ENCODE measurements at regions not wholly inside any gene's neighbourhood (a gene's known extent, or its start where the extent isn't known, plus 50 kb on each side); places are given as distances from the start of the nearest gene placed in this dataset.
"Not testable (repeated sequence)": the region's sequence is repeated elsewhere in the genome, so short reads cannot be mapped to it uniquely, and the experiment has no call there.

DNA sequence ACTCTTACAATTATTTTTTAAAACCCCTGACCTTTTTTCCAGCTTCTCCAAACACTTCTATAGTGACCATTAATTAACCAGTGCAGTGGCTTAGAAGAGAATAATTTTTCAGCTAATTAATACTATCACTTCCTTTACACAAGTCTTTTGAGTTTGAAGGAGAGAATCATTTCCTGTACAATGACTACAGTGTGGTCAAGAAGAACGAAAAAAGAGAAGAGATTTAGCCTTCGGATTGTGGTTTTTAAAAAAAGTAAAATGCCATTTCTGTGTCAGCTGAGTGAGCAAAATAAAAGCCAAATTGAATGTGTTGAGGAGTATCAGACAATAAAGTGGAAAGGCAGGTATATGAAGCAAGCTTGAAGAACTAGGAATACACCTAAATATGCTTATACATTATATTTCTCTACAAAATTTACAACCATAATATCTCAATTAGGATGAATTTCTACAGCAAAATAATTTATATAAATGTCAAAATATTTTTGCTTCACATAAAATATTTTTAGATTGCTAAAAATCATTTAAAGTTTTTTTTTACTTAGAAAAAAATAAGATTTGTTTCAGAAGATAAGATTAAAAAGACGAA lies 1155.2 kb upstream of the CNTN5 start:
- DNase-seq (ENCODE audit: low spot score) = no peak

DNA sequence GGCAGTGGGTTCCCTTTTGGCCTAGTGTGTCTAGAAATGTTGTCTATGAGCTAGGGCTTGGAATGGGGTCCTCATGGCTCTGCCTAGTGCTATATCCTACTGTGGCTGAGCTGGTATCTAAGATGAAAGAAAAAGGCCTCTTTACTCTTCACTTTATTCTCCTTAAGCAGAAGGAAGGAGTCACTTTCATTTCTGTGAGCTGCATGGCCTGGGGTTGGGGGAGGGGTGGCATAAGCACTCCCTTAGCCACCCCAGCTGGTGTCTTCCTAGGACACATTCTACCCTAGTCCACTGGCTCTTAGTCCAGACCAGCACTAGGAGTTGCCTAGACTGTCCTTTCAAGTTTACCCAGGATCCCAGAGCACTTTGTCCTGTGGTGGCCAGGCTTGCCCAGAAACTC lies 1148.9 kb upstream of the CNTN5 start:
- no peak for DNase-seq (ENCODE audit: low spot score)

DNA sequence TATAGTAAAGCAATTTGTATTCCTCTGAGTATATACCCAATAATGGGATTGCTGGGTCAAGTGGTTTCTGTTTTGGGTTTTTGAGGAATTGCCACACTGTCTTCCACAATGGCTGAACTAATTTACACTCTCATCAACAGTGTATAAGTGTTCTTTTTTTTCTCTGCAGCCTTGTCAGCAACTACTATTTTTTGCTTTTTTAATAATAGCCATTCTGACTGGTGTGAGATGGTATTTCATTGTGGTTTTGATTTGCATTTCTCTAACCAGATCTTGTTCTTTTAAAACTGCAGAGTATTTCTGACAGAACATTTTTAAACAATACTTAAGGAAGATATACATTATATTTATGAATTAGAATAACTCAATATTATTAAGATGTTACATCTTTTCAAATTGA lies 1140.5 kb upstream of the CNTN5 start:
- DNase-seq (ENCODE audit: low spot score) = no peak

DNA sequence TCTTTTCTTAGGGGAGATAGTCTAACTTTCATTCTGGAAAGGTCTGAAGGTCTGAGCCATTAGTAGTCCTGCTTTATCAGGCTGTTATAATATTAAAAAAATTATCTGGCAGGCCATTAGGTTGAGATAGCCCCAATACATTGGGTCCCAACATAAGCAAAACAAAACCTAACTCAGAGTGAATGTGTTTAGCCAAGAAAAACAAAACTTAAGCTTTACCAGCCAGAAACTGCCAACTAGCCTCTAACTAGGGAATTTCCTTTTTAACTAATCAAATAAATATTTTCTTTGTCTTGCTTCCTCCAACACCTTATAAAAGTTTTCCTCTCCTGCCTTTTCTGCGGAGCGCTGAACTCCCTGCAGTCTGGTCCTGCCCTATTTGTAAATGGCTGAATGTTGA lies 1137.7 kb upstream of the CNTN5 start:
- DNase-seq (ENCODE audit: low spot score) = no peak

DNA sequence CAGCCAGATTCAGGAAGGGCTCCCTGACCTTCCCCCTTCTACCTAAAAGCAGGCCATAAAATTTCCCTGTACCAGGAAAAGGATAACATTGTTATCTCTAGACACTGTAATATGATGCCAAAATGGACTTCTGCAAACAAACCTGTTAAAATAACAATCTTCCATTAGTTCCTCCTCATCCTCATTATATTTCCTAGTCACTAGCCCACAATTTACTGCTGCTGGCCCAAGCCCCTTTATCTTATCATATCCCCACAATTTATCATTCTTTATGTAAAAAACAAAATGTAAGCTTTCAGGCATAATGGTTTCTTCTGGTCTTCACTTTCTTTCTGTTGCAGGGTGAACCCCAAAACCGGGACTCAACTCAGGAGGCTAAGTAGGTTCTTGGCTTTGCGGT lies 1132.1 kb upstream of the CNTN5 start:
- DNase-seq (ENCODE audit: low spot score) = no peak

DNA sequence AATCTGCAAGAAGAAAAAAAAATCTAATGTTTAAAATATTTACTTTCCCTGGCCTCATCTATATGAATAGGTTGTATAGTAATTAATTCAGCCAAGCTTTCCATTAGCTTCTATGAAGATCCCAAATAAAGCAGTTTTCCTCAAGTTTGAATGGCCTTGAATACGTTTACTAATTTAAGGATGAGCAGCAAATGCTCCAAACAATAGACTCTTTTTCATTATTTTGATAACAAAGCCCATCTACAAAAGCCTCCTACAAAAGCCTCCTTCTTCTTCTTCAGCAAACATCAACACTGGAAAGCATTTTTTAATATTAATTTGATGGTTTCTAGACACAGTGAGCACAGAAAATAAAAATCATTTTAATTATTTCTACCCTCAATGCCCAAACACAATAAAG lies 1130.3 kb upstream of the CNTN5 start:
- DNase-seq (ENCODE audit: low spot score) = no peak

DNA sequence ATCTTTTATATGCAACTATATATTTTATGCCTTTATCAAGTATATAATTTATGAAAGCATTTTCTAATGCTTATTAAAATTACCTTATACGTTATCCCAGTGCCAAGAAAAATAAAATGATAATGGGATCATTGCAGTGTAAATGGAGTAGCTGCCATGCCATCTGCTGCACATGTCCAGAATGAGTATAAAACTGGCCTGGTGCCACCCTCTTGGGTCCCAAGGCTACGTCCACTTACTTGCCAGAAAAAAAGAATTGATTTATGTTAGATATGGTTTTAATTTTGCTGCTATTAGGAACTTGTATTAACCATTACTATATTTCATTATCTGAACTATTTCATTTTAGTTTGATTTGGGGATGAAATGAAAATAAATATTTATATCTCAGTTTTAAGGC lies 1127.1 kb upstream of the CNTN5 start:
- DNase-seq (ENCODE audit: low spot score) = no peak

DNA sequence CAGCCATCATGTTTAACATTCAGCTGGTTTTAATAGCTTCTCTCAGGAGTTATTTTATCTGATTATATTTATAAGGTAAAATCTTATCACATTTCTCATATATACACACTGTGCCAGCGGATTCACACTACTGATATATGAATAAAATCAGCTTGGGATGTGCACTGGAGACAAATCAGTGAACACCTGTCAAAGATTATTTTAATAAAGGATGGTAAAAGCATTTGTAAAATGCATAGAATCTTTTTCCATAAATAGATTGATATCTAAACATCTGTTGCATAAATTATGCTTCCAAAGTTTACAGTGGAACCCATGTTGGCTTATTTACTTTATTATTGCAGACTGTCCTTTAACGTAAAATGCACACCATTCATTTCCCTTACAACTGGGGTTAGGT lies 1125.8 kb upstream of the CNTN5 start:
- no peak for DNase-seq (ENCODE audit: low spot score)

DNA sequence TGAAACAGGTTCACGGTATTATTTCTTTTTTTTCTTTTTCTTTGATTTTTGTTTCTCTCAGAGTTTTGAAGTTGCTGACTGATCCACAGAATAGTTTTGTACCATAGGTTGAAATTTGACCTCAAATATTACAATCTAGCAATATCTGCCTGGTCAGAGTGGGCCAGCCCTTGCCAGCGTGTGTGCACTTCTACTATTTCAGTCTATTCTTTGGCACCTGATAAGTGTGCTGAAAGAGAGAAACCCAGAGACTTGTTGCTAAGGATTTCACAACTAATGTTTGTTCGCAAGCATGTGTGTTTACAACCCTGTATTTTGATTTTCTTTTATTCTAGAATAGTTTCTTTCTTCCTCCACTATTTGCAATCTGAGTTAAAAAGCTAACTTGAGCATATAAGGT lies 1125.2 kb upstream of the CNTN5 start:
- DNase-seq (ENCODE audit: low spot score) = no peak

DNA sequence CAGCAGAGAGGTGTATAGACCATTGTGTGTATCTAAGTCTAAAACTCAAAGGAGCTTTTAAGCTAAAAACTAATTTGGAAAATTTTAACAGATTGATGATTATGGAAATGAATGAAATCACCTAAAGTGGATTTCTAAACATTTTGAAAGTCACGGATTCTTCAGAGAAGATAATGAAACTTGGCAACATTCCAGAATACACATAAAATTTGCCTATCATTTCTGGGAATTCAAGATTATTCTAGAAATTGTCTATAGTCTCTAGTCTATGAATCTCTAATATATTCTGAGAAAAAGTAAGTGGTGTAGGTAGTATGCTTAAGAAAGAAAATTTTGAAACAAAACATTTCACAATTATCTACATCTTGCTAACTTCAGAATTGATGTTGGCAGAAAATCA lies 1117.9 kb upstream of the CNTN5 start:
- no peak for DNase-seq (ENCODE audit: low spot score)

DNA sequence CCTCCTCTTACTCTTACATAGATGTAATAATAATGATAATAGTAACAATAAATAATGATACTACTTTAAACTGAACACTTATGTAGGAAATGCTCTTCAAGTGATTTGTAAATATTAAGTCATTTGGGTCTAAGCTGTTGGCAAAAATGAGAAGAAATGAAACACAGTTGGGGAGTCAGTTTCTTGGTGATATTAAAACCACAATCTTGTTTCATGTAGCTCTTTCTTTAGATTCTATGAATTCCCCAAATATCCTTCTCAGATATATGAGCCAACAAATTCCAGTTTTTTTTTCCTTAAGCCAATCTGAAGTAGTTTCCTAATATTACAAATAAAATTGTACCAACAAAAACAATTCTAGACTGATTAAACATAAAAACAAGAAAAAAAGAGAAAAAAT lies 1115.6 kb upstream of the CNTN5 start:
- no peak for DNase-seq (ENCODE audit: low spot score)

DNA sequence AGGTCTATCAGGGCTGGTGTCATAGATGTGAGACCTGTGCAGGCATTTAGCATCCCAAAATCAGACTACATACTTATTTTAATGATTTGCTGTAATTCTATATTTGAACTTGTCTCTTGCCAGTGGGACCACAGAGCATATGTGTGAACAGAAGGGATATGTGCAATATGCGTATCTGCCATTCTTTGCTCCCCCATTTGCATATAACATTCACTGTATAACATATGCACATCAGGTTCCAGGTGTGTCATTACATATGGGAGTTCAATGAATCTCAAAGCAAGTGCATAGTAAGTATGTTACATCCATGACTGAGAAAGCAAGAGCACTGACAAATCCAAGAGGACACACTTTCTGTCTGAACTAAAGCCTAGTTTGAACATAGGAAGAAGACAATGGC lies 1115.1 kb upstream of the CNTN5 start:
- DNase-seq (ENCODE audit: low spot score) = no peak

DNA sequence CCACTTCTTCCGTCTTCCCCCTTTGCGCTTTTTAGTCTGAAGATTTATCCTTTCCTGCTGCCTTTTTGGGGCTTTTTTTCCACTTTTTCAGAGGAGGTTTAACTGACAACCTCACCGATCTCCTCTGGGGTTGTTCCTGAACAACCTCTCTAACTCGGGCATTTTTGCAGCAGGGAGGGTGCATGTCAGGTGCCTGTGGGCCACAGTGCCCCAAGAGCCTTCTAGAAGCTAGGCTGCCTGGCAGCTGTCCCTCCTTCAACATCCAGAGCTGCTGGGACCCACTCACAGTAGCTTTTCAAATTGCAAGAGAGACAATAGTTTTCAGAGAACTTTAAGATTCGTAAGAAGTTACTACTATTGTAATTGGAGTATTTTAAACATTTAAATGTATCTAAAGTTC lies 1112.4 kb upstream of the CNTN5 start:
- DNase-seq (ENCODE audit: low spot score) = no peak

DNA sequence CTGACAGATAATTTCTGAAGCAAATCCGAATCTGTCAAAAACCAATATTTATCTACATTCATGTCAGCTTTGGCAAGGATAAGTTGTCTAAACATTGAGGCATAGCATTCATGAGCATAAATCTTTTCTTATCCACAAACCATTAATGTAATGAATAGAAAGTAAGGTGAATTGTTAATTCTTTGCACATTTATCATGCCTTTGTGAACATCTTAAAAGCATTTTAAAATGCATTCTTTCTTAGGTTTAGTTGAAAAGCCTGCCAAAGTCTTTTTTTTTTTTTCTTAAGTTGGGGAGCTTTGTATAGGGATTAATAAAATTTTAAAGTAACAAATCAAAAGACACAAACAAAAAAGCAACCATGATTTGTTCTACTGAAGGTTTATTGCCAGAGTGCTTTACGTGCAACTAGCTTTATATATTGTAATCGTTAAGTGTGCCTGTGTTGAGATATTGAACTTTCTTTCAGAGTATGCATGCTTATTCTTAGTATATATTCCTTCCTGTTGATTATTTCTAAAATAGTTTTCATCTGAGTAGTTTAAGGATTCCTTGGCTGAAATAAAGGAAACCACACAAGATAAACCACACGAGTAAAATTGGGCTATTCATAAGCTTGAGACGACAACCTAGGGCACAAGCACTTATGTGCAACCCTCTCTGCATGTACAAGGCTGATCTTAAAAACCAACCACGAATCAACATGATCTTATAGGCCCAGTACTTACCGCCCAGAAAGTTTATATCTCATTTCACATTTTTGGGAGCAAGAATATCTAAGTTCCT lies 1110.9 kb upstream of the CNTN5 start:
- DNase-seq (ENCODE audit: low spot score) = no peak

DNA sequence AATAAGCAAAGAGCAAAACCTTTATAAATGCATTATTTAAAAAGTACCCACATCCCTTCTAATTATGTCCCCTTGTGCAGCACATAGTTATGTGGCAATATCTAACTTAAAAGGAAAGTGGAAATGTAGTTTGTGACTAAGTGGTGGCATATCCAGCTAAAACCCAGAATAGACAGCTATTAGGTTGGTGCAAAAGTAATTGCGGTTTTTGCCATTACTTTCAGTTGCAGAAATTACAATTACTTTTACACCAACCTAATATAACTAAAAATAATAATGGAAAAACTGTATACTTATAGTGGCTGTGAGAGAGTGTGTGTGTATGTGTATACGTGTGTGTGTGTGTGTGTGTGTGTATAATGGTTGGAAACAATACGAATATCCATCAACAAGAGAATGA lies 1108.1 kb upstream of the CNTN5 start:
- no peak for DNase-seq (ENCODE audit: low spot score)

DNA sequence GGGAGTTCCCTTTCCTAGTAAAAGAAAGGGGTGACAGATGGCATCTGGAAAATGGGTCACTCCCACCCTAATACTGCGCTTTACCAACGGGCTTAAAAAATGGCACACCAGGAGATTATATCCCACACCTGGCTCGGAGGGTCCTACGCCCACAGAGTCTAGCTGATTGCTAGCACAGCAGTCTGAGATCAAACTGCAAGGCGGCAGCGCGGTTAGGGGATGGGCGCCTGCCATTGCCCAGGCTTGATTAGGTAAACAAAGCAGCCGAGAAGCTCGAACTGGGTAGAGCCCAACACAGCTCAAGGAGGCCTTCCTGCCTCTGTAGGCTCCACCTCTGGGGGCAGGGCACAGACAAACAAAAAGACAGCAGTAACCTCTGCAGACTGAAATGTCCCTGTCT lies 1097.8 kb upstream of the CNTN5 start:
- not testable (repeated sequence) for DNase-seq (ENCODE audit: low spot score)

DNA sequence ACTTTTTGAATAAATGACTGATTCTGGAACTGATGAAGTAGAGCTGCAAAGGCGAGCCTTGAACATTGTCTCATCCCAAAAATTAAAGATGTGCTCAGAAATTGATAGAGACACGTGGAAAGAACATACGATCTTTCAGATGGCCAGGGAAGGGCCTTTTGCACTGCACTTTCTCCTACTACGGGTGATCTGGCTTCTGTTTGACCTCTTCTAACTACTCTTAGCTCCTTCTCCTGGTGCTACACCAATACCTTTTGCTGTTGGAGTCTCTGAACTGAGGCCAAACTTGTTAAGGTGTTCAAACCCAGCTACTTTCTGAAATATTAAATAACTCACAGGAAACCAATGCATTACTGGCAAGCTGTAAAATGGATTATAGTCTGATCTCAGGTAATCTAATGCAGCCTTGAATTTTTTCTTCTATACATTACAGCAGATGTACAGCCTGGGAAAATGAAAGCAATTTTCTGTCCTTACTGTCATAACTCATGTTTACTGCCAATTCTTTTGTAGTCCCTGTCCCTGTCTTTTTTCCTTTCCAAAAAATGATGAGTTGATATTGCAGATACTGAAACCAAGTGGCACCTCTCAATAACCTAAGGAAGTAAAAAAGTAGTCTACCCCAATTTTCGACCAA lies 1086.1 kb upstream of the CNTN5 start:
- DNase-seq (ENCODE audit: low spot score) = no peak

DNA sequence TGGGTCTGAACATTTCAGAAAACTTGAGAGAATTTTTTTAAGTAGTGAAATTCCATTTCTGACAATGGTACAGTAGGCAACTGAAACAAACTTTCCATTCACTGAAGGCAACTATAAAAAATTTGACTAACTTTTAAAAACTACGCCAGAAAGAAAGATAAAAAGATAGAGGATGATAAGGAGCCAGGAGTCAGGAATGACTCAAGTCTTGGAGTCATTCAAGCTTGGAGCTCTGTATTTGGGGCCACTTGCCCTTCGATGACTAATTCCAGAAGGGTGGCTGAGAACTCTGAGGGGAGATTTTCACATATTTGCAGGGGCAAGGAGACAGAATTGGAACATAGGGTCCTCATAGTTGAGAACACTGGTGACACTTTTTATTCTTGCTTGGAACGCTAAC lies 1083.2 kb upstream of the CNTN5 start:
- no peak for DNase-seq (ENCODE audit: low spot score)

DNA sequence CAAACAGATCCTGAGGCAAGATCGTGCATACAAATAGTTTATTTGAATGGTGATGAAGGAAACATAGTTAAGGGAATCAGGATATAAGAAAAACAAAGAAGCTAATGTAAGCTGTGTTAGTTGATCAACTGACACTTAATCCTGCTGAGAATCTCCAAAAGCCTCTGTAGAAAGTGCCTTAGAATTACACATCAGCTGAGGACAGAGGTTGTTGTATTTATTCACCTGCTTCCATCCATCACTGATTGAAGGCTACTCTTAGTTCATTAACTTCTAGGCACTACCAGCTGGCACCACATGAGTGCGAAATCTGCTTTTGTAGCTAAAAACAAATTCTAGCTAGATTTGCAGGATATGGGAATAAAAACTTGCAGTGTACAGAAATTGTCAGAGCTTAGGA lies 1082.0 kb upstream of the CNTN5 start:
- no peak for DNase-seq (ENCODE audit: low spot score)

DNA sequence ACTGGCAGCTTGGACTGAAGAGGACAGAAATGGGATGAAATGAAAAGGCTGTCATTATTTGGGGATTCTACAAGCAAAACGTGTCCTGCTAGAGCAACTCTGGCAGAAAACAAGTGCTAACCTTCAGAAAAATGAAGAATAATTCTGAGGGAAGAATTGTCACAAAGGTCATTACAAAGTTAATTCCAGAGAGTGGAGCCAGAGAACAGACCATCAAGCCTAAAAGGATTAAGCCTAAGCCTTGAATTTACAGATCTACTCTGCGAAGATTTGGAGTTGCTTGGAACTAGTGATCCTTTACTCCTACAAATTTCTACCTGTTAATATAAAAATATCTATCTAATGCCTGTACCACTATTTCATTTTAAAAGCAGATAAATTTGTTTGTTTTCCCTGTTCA lies 1077.3 kb upstream of the CNTN5 start:
- DNase-seq (ENCODE audit: low spot score) = no peak

DNA sequence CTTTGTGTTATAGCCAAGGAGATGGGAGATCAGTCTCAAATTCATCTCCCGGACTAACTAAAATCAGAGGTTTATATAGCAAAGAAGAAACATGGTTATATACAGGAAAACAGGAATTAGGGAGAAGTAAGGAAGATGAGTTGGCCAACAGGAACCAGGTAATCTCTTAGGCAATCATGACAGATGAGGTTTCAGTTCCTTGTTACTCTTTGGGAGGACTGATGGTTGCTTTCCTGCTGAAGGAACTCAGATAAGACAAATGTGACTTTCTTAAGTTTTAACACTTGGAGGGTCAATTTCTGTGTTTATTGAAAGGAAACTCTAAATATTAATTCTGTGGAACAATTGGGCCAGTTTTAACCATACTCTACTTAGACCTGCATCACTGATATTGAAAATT lies 1072.0 kb upstream of the CNTN5 start:
- no peak for DNase-seq (ENCODE audit: low spot score)

DNA sequence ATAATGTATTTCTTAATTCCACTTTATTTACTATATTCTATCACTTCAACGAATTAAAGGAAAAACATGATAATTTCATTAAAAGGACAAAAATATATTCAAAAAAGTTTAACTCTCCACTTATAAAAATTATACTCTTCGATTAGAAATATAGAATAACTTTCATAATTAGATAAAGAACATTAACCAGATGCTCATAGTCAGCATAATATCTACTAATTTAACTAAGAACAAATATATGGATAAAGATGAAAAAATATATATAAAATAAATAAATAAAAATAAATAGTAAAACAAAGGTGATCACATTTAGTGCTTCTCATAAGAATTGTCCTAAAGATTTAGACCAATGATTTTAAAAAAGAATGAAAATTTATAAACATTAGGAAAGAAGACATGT lies 1065.2 kb upstream of the CNTN5 start:
- no peak for DNase-seq (ENCODE audit: low spot score)

DNA sequence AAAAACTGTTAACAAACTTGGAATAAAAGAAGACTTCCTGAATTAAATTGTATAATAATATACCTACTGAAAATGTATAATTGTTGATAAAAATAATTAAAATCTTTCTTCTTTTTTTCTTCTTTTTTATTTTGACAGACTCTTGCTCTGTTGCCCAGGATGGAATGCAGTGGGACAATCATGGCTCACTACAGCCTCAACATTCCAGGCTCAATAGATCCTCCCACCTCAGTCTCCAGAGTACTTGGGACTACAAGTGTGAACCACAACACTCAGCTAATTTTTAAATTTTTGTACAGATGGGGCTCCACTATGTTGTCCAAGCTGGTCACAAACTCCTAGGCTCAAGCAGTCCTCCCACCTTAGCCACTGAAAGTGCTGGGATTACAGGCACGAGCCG lies 1063.8 kb upstream of the CNTN5 start:
- DNase-seq (ENCODE audit: low spot score) = no peak

DNA sequence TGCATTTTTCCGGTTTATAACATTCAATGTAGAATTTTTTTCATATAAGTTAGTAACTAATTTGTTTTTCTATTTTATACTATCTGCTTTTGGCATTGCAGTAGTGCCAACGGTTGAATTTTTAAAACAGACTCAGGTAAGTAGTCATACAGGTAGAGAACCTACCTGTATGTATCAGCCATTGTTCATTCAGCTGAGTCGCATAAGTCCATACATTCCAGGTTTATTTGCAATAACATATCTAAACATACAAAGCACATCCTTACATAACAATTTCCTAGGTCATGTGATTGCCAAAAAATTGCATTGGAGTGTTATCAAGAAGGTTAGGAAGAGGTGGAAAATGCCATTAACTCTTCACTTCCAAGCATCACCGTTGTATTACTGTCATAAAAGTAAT lies 1059.3 kb upstream of the CNTN5 start:
- DNase-seq (ENCODE audit: low spot score) = no peak

All from AG08395 (cell line).